Epithelial cell of esophagus (primary cell): ENCODE measurements at regions not wholly inside any gene's neighbourhood (a gene's known extent, or its start where the extent isn't known, plus 50 kb on each side); places are given as distances from the start of the nearest gene placed in this dataset.

Experiments
- DNase-seq: peaks from one replicate; pipeline ENCODE4 v3.0.0; 2010; ENCODE audit warnings: low read depth
- H3K4me3 ChIP-seq: 2 replicates; pipeline ENCODE4 v1.5.1; 2011; ENCODE audit warnings: mild to moderate bottlenecking, low read length, control low read depth
- CTCF ChIP-seq: IDR thresholded peaks from 2 replicates; pipeline ENCODE4 v1.5.1; 2011; ENCODE audit warnings: low read depth, mild to moderate bottlenecking, low read length, control low read depth, inconsistent platforms; ENCODE audit not compliant: insufficient read depth; ENCODE audit errors: missing control alignments

- no peak overlapping the region for H3K4me3 ChIP-seq
- DNase-seq: no peak
These were observed 155.7 kb upstream of the LEF1 start for GRCh38 chr4:108324450-108324849.

GRCh38 chr4:108322497-108322896 is 153.8 kb upstream of the LEF1 start:
- no peak for DNase-seq
- no peak overlapping the region for H3K4me3 ChIP-seq
- TF ChIP-seq CTCF: no peak

More at GRCh38 chr4:108324450-108324849, 155.7 kb upstream of the LEF1 start:
- TF ChIP-seq CTCF: no peak

GRCh38 chr4:108320061-108320460 is 151.3 kb upstream of the LEF1 start:
- H3K4me3 ChIP-seq: no peak overlapping the region
- TF ChIP-seq CTCF: no peak
- DNase-seq: no peak

- TF ChIP-seq CTCF: no peak
- no peak for DNase-seq
- no peak overlapping the region for H3K4me3 ChIP-seq
These were observed 148.6 kb upstream of the LEF1 start for GRCh38 chr4:108317377-108317776.

- no peak for DNase-seq
- H3K4me3 ChIP-seq: no peak overlapping the region
- TF ChIP-seq CTCF: no peak
These were observed 147.0 kb upstream of the LEF1 start for GRCh38 chr4:108315694-108316093.

GRCh38 chr4:108314900-108315589 is 146.3 kb upstream of the LEF1 start:
- DNase-seq: no peak
- TF ChIP-seq CTCF: no peak
- H3K4me3 ChIP-seq: no peak overlapping the region
